ENCODE measurements at regions not wholly inside any gene's neighbourhood (a gene's known extent, or its start where the extent isn't known, plus 50 kb on each side); places are given as distances from the start of the nearest gene placed in this dataset.
A peak's percentile ranks its signal among the peaks of the same experiment; 100 is the strongest.
"Not testable (repeated sequence)": the region's sequence is repeated elsewhere in the genome, so short reads cannot be mapped to it uniquely, and the experiment has no call there.

DNA sequence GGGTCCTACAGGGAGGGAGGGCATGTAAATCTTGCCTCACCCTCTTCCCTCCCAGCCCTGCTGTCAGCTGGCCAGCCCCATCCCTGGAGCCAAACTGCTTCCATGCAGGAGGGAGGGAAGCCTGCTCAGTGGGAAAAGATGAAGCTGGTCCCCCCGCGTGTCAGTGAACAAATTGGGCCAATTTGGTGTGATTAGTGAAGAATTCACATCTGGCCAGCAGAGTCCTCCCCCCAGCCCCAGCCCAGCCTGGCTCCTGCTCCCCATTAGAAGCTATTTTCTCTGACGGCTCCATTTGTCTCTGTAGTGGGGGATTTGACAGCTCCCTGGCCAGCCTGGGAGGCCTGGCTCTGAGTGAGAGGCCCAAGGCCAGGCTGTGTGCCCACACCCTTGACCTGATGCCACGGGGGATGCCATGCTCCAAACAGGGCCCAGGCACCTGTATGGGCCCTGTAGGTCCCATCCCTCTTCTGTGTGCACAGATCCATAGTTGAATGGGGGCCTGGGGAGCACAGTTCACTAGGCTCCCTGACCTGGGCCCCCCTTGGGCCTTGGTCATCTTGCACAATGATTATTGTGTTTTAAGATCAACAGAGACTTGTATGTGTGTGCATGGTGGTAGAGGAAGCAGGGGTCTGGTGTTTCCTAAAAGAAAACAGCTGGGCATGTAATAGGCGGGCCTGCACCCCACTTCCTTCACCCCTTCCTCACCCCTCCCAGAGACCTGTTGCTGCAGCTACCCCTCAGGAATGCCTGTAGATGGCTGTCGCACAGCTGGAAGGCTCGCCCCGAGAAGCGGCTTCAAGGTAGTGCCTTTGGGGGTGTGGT lies 50.7 kb upstream of the TAC4 start:
- Histone ChIP-seq H3K27me3 (peaks cover 15 to 87% of the 10 kb centered on the region in 2 donors), H3K27ac (no peak overlapping the region), H3K9me3 (no peaks in the 10 kb centered on the region), H3K36me3 (no peaks in the 10 kb centered on the region), H3K4me3 (no peak overlapping the region), H3K4me1 (peaks cover 0 to 3% of the 10 kb centered on the region in 2 donors)
- DNase-seq: no peak
- intact Hi-C loops (cut with DNase I): no loop called here
- TF ChIP-seq, protein P1, sequence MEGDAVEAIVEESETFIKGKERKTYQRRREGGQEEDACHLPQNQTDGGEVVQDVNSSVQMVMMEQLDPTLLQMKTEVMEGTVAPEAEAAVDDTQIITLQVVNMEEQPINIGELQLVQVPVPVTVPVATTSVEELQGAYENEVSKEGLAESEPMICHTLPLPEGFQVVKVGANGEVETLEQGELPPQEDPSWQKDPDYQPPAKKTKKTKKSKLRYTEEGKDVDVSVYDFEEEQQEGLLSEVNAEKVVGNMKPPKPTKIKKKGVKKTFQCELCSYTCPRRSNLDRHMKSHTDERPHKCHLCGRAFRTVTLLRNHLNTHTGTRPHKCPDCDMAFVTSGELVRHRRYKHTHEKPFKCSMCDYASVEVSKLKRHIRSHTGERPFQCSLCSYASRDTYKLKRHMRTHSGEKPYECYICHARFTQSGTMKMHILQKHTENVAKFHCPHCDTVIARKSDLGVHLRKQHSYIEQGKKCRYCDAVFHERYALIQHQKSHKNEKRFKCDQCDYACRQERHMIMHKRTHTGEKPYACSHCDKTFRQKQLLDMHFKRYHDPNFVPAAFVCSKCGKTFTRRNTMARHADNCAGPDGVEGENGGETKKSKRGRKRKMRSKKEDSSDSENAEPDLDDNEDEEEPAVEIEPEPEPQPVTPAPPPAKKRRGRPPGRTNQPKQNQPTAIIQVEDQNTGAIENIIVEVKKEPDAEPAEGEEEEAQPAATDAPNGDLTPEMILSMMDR (IDR thresholded peaks at IDR 0.05): no peak
- ATAC-seq: no peak

DNA sequence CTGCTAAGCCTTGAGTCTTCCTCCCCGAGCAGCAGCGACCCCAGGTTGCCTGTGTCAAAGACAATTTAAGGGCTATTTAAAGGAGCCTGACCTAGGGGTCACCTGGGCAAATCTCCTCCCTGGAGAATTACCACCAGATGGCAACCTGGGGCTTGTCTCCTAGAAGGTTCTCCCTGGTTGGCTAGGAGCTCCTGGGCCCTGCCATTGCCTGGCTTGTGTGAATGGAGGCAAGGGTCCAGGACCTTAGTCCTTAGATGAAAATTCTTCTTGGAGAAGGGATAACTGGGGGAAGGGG lies 51.3 kb upstream of the TAC4 start:
- H3K36me3 ChIP-seq: no peaks in the 10 kb centered on the region
- TF ChIP-seq, protein P1 (IDR thresholded peaks at IDR 0.05): no peak
- ATAC-seq: no peak
- intact Hi-C loops (cut with DNase I): no loop called here
- no peaks in the 10 kb centered on the region for H3K9me3 ChIP-seq
- H3K4me3 ChIP-seq: no peak overlapping the region
- H3K4me1 ChIP-seq: peaks cover 0 to 3% of the 10 kb centered on the region in 2 donors
- H3K27ac ChIP-seq: no peak overlapping the region
- DNase-seq: no peak
- H3K27me3 ChIP-seq: peaks cover 20 to 87% of the 10 kb centered on the region in 2 donors

DNA sequence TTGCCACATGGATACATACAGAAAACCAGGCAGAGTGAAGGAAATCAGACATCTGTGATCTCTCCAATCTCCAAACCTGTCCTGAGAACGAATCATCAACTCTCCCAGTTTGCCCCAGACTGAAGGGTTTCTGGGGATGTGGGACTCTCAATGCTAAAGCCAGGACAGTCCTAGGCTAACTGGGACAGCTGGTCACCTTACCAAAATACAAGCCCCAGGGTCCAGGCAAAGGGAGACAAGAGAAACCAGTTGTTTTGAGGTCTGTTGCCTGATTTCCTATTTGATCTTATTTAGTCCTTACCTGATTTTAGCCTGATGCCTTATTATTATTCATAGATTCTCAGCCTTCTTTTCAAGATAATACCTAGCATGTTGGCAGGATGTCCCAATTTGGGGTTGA lies 51.7 kb upstream of the TAC4 start:
- no peaks in the 10 kb centered on the region for H3K36me3 ChIP-seq
- peaks cover 0 to 3% of the 10 kb centered on the region in 2 donors for H3K4me1 ChIP-seq
- H3K4me3 ChIP-seq: no peak overlapping the region
- H3K27ac ChIP-seq: no peak overlapping the region
- H3K9me3 ChIP-seq: no peaks in the 10 kb centered on the region
- DNase-seq (no peak), ATAC-seq (no peak)
- TF ChIP-seq, protein P1 (IDR thresholded peaks at IDR 0.05): no peak
- intact Hi-C loops (cut with DNase I): no loop called here
- peaks cover 24 to 87% of the 10 kb centered on the region in 2 donors for H3K27me3 ChIP-seq

DNA sequence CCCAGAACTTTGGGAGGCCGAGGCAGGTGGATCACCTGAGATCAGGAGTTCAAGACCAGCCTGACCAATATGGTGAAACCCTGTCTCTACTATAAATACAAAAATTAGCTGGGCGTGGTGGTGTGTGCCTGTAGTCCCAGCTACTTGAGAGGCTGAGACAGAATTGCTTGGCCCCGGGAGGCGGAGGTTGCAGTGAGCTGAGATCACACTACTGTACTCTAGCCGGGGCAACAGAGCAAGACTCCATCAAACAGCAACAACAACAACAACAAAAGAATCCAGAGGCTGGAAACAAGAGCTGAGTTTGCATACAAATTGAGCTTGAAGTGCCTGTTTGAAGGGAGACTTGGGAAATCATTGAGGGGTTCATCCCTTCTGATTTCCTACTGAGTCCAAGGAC lies 52.9 kb upstream of the TAC4 start:
- H3K4me1 ChIP-seq; intact Hi-C loops (cut with DNase I); H3K4me3 ChIP-seq; H3K27ac ChIP-seq; H3K36me3 ChIP-seq; H3K9me3 ChIP-seq; ATAC-seq; DNase-seq: not testable (repeated sequence)
- H3K27me3 ChIP-seq: peaks cover 26 to 87% of the 10 kb centered on the region in 2 donors

DNA sequence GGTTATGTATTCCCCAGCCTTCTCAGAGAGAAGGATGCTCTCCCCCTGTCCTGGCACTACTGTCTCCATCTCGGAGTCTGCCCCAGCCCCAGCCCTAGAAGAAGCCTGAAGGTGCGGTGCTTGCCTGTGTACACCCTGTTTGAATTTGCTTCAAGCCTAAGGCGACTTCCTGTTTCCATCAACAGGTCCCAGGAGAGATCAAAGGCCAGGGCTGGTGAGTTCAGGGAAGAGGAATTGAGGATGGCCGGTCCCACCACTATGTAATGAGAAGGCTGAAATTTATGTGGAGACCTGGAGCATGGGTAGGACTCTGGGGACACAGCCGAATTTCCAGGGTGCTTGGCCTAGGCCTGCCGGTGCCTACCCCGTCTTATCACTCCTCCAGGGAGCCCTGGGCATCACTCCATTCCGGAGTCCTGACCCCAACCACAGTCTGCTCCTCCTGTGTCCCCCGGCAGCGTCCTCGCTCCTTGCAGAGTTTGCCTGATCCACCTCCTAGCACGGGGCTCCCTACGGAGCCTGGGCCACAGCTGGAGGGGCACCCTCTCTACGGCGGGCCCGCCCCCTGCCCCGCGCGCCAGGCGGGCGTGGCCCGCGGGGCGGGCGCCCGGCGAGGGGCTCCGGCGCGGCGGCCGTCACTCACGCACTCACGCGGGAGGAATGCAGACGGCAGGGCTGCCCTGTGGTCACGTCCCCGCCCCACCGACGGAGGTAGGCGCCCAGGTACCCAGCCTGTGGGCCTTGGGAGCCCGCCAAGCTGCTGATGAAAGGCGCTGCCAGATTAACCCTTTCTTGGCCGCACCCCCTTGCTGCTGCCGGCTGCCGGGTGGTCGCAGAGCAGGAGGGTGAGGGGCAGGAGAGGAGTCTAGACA lies 53.8 kb upstream of the TAC4 start:
- intact Hi-C loops (cut with DNase I): no loop called here
- H3K9me3 ChIP-seq: no peaks in the 10 kb centered on the region
- H3K36me3 ChIP-seq: no peaks in the 10 kb centered on the region
- peaks cover 26 to 90% of the 10 kb centered on the region in 2 donors for H3K27me3 ChIP-seq
- no peak overlapping the region for H3K27ac ChIP-seq
- DNase-seq: peak in 1 of 4 donors; percentile 63
- peak; percentile 69 for ATAC-seq
- TF ChIP-seq, protein P1 (IDR thresholded peaks at IDR 0.05): no peak
- peaks cover 0 to 3% of the 10 kb centered on the region in 2 donors for H3K4me1 ChIP-seq
- no peak overlapping the region for H3K4me3 ChIP-seq
